ENCODE measurements at regions not wholly inside any gene's neighbourhood (a gene's known extent, or its start where the extent isn't known, plus 50 kb on each side); places are given as distances from the start of the nearest gene placed in this dataset.
"Not testable (repeated sequence)": the region's sequence is repeated elsewhere in the genome, so short reads cannot be mapped to it uniquely, and the experiment has no call there.

DNA sequence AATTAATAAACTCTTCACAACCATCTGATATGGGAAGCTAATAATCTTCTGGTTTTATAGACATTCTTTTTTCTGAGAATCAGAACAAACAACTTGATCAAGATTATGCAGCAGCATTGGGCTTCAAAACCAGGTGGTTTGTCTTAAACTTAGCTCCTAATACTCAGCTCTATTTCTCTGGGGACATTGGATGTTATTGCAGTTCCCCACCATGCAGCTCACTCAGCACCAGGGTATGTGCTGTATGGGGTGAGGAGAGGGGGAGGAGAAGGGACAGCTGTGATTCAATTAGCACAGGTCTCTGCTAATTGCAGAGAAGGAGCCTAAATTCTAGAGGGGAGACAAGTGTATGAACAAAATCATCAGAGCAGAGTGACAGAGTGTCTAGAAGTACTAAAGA is 210.7 kb upstream of the TNC start:
- Histone ChIP-seq H3K4me1 (no peaks in the 10 kb centered on the region), H3K4me3 (no peak overlapping the region), H3K27me3 (no peaks in the 10 kb centered on the region), H3K36me3 (no peaks in the 10 kb centered on the region), H3K9me3 (no peaks in the 10 kb centered on the region), H3K27ac (no peak overlapping the region)
- TF ChIP-seq, protein P1, sequence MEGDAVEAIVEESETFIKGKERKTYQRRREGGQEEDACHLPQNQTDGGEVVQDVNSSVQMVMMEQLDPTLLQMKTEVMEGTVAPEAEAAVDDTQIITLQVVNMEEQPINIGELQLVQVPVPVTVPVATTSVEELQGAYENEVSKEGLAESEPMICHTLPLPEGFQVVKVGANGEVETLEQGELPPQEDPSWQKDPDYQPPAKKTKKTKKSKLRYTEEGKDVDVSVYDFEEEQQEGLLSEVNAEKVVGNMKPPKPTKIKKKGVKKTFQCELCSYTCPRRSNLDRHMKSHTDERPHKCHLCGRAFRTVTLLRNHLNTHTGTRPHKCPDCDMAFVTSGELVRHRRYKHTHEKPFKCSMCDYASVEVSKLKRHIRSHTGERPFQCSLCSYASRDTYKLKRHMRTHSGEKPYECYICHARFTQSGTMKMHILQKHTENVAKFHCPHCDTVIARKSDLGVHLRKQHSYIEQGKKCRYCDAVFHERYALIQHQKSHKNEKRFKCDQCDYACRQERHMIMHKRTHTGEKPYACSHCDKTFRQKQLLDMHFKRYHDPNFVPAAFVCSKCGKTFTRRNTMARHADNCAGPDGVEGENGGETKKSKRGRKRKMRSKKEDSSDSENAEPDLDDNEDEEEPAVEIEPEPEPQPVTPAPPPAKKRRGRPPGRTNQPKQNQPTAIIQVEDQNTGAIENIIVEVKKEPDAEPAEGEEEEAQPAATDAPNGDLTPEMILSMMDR (IDR thresholded peaks at IDR 0.05) = no peak
- DNase-seq = no peak
- intact Hi-C loops (cut with DNase I) = loop anchor here in 1 of 3 donors (10.0 kb wide), 1 partner anchor 64 kb away; no protein-coding TSS in a partner anchor
- no peak for ATAC-seq
- FAIRE-seq = no peak

DNA sequence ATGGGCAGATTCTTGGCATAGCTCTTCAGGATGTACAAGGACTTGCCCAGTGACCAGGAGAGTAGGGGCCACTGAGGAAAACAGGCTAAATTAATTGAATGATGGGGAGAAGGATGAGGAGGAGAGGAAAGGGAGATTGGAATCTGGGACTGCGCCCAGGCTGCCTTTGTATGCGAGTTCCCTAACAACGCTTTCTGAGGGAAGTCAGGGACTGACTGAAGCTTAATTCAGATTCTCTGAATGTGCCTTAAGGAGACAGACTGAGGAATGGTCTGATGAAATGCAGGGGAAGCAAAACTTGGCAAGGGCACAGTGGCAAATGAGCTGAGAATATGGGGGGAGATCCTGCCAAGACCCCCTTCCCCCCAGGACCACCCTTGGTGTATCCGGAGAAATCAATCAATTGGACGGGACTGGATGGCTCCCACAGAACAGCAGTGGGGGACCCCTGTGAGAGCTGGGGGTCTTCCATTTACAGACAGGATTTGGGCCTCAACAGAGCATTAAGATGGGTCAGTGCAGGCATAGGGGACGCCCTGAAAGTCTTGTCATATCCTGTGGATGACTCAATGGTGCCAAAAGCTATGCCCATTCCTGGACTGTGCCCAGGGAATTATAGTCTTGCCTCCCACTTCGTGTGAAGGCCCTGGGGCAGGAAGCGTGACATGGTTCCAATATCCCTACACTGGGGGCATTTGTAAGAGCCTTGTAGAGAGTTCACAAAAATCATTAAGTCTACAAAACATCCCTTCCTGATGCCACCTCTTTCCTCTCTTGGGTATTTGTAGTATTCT is 215.5 kb upstream of the TNC start:
- no peaks in the 10 kb centered on the region for H3K27me3 ChIP-seq
- TF ChIP-seq, protein P1 (IDR thresholded peaks at IDR 0.05) = no peak
- H3K36me3 ChIP-seq = no peaks in the 10 kb centered on the region
- DNase-seq (no peak), FAIRE-seq (no peak), ATAC-seq (no peak)
- intact Hi-C loops (cut with DNase I) = no loop called here
- no peak overlapping the region for H3K27ac ChIP-seq
- WGBS, 2 donors = 62 to 71% methylated on average over 8 of the region's 8 CpGs
- H3K9me3 ChIP-seq = no peaks in the 10 kb centered on the region
- no peak overlapping the region for H3K4me3 ChIP-seq
- H3K4me1 ChIP-seq = no peaks in the 10 kb centered on the region

DNA sequence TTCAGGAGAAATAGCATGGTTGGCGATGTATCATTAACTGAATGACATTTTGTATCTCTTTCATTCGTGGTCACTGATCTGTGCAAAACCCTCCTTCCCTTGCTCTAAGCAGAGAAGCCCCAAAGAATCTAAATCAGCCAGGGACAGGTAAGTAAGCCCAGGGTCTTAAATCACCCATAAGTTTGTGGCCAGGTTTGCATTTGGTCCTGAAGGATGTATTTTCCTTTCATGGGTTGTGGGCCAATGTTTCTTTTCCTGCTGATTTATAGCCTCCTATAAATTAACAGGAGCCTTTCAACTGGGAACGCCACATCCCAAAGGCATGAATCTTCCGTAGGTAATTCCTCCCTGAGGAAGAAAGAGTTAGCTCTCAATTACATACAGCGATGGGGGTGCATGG is 217.5 kb upstream of the TNC start:
- H3K27ac ChIP-seq = no peak overlapping the region
- DNase-seq (no peak), ATAC-seq (no peak), FAIRE-seq (no peak)
- H3K36me3 ChIP-seq = no peaks in the 10 kb centered on the region
- TF ChIP-seq, protein P1 (IDR thresholded peaks at IDR 0.05) = no peak
- no peaks in the 10 kb centered on the region for H3K27me3 ChIP-seq
- intact Hi-C loops (cut with DNase I) = no loop called here
- no peak overlapping the region for H3K4me3 ChIP-seq
- WGBS, 2 donors = 63 to 70% methylated on average over 5 of the region's 5 CpGs
- H3K4me1 ChIP-seq = no peaks in the 10 kb centered on the region
- H3K9me3 ChIP-seq = no peaks in the 10 kb centered on the region

DNA sequence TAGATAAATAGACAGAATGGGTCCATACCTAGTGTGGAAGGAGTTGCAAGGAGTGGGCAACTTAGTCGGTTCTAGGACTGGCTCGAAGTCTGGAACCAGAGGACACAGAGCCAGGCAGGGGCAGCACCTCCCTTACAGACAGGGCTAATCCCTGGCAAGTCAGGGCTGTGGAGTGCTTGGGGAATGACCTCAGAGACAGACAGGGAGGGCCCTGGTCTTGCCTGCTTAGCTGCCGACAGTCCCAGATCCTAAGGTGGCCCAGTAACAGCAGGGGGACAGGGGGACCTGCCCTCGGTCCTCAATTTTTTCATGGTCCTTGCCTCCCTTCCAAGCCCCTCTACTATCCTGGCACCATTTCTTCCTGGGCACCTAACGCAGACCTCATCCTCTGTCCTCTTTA is 222.4 kb upstream of the TNC start:
- FAIRE-seq = no peak
- TF ChIP-seq, protein P1 (IDR thresholded peaks at IDR 0.05) = no peak
- no peak for ATAC-seq
- no peaks in the 10 kb centered on the region for H3K36me3 ChIP-seq
- H3K4me1 ChIP-seq = no peaks in the 10 kb centered on the region
- H3K27me3 ChIP-seq = no peaks in the 10 kb centered on the region
- no peak overlapping the region for H3K27ac ChIP-seq
- H3K9me3 ChIP-seq = no peaks in the 10 kb centered on the region
- WGBS, 2 donors = 56 to 69% methylated on average over 5 of the region's 5 CpGs
- no peak for DNase-seq
- H3K4me3 ChIP-seq = no peak overlapping the region
- intact Hi-C loops (cut with DNase I) = no loop called here

DNA sequence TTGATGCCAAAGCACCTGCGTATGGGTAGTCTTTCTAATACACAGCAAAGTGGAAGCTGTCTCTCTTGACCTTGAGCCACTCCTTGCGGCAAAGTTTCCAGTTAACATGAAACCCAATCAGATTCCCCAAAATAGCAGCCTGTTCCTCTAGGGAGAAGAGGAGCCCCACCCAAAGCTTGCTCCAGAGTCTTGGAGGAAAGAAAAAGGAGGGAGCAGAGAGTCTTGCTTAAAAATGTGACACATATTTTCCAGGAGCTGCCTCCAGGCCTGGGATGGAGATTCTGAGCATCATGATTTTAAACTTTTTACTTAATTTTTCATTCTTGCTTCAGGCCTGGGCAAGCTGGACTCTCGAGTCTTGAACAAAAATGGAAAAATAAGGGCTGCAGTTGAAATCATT is 223.5 kb upstream of the TNC start:
- intact Hi-C loops (cut with DNase I) = no loop called here
- whole genome bisulfite sequencing, 2 donors = 45 to 46% methylated on average over 3 of the region's 3 CpGs

DNA sequence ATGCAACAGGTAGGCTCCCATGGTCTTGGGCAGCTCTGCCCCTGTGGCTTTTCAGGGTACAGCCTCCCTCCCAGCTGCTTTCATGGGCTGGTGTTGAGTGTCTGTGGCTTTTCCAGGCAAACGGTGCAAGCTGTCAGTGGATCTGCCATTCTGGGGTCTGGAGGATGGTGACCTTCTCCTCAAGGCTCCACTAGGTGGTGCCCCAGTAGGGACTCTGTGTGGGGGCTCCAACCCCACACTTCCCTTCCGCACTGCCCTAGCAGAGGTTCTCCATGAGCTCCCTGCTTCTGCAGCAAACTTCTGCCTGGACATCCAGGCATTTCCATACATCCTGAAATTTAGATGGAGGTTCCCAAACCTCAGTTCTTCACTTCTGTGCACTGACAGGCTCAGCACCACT is 229.8 kb upstream of the TNC start:
- intact Hi-C loops (cut with DNase I); DNase-seq; H3K4me1 ChIP-seq; H3K27me3 ChIP-seq; H3K27ac ChIP-seq; ATAC-seq; H3K36me3 ChIP-seq; H3K9me3 ChIP-seq; FAIRE-seq; H3K4me3 ChIP-seq: not testable (repeated sequence)
- 54 to 63% methylated on average over 2 of the region's 2 CpGs for WGBS, 2 donors

More for the DNA sequence above, 223.5 kb upstream of the TNC start:
- ATAC-seq = peak in 1 of 4 donors; percentile 20
- no peaks in the 10 kb centered on the region for H3K27me3 ChIP-seq
- H3K4me1 ChIP-seq = no peaks in the 10 kb centered on the region
- TF ChIP-seq, protein P1 (IDR thresholded peaks at IDR 0.05) = no peak
- no peak for FAIRE-seq
- no peaks in the 10 kb centered on the region for H3K9me3 ChIP-seq
- no peak for DNase-seq
- no peaks in the 10 kb centered on the region for H3K36me3 ChIP-seq
- H3K4me3 ChIP-seq = no peak overlapping the region
- no peak overlapping the region for H3K27ac ChIP-seq

DNA sequence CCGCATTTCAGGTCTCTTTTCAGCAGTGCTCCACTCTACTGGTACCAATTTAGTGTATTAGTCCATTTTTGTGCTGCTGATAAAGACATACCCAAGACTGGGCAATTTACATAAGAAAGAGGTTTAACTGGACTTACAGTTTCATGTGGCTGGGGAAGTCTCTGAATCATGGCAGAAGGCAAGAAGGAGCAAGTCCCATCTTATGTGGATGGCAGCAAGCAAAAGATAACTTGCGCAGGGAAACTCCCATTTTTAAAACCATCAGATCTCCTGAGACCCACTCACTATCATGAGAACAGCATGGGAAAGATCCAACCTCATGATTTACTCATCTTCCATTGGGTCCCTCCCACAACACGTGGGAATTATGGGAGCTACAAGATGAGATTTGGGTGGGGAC is 231.0 kb upstream of the TNC start:
- FAIRE-seq; H3K36me3 ChIP-seq; H3K4me3 ChIP-seq; H3K27me3 ChIP-seq; H3K4me1 ChIP-seq; H3K9me3 ChIP-seq; intact Hi-C loops (cut with DNase I); H3K27ac ChIP-seq; ATAC-seq; DNase-seq: not testable (repeated sequence)
- 54 to 71% methylated on average over 3 of the region's 3 CpGs for WGBS, 2 donors
